ENCODE measurements at regions not wholly inside any gene's neighbourhood (a gene's known extent, or its start where the extent isn't known, plus 50 kb on each side); places are given as distances from the start of the nearest gene placed in this dataset.

GRCh38 chr17:13197586-13197985 is 179.8 kb upstream of the ELAC2 start:
- ChIA-PET CTCF (no interaction called here), POLR2A (no interaction called here)
- Mint-ChIP-seq H3K36me3 (ENCODE audit: low read depth) (no peaks in the 10 kb centered on the region), H3K27me3 (no peaks in the 10 kb centered on the region), H3K9me3 (ENCODE audit: low read depth) (peaks cover 4% of the 10 kb centered on the region), H3K27ac (no peak overlapping the region), H3K4me3 (no peak overlapping the region), H3K4me1 (no peaks in the 10 kb centered on the region)
- no peak for ATAC-seq
- no peak for DNase-seq
- intact Hi-C loops (cut with DNase I, micrococcal nuclease): loop anchor here in 1 of 2 experiments (10.0 kb wide), 1 partner anchor 57 kb away; no protein-coding TSS in a partner anchor

DNA sequence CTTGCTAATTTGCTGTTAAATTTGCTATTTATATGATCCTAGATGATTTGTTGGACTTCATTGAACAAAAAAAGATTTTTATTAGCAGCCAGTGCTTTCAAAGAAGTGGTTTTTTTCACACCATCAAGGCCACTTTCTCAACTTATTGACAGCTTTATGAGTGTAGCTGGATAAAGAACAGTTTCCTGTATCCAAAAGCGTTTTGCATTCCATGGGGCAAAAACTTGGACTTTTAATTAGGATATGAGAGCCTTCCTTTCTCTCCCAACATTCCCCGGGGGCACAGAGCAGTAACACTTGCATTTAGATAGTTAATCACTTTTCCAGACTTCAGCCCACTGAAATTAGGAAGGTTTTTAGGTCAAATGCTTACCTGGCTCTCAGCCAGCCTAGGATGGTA is 177.1 kb upstream of the ELAC2 start:
- Mint-ChIP-seq H3K4me1 (no peaks in the 10 kb centered on the region), H3K27me3 (no peaks in the 10 kb centered on the region), H3K9me3 (ENCODE audit: low read depth) (no peaks in the 10 kb centered on the region), H3K4me3 (no peak overlapping the region), H3K36me3 (ENCODE audit: low read depth) (no peaks in the 10 kb centered on the region), H3K27ac (no peak overlapping the region)
- ChIA-PET POLR2A (no interaction called here), CTCF (no interaction called here)
- DNase-seq: no peak
- intact Hi-C loops (cut with DNase I, micrococcal nuclease): loop anchor here in 1 of 2 experiments (10.0 kb wide), 1 partner anchor 60 kb away; no protein-coding TSS in a partner anchor
- no peak for ATAC-seq

DNA sequence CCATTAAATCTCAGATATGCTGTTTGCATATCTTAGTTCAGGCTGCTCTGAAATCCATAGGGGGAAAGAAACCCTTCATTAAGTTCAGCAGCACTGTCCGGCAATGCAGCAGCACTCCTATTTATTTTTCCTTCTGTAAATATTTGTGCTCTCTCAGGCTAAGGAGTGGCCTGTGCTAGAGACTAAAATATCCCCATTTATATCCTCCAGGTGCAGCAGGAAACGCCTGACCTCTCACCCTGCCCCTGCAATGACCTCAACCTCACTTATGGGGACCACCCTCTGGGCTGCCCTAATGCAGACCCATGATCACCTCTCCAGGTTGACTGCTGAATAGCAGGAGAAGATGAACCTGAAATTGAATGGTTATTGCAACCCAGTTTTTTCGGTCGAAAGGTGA is 165.0 kb upstream of the ELAC2 start:
- ATAC-seq (no peak), DNase-seq (no peak)
- Mint-ChIP-seq H3K4me3 (no peak overlapping the region), H3K36me3 (ENCODE audit: low read depth) (no peaks in the 10 kb centered on the region), H3K4me1 (no peaks in the 10 kb centered on the region), H3K9me3 (ENCODE audit: low read depth) (peaks cover 2% of the 10 kb centered on the region), H3K27me3 (no peaks in the 10 kb centered on the region), H3K27ac (no peak overlapping the region)
- CTCF ChIA-PET: no interaction called here
- intact Hi-C loops (cut with DNase I, micrococcal nuclease): no loop called here
- POLR2A ChIA-PET: no interaction called here

DNA sequence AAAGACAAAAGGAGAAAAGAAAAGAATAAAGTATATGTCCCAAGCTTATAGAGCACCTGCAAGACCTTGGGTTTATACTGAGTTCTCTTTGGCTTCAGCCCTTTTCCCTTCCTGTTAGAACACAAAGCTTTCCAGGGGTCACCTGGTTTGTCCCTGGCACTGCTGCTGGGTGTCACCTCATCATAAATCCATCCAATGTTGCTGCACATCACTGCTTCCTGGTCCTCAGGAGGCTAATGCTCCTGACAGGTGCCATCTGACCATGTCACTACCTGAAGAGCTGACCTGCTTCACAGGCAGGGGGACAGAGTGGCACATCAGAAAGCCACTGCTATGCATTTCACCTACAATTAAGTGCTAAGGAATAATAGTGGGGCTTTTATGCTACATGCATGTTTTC is 164.6 kb upstream of the ELAC2 start:
- H3K4me1 Mint-ChIP-seq: no peaks in the 10 kb centered on the region
- no peak overlapping the region for H3K4me3 Mint-ChIP-seq
- POLR2A ChIA-PET: no interaction called here
- H3K36me3 Mint-ChIP-seq (ENCODE audit: low read depth): no peaks in the 10 kb centered on the region
- H3K27me3 Mint-ChIP-seq: no peaks in the 10 kb centered on the region
- no peak overlapping the region for H3K27ac Mint-ChIP-seq
- CTCF ChIA-PET: no interaction called here
- ATAC-seq: no peak
- no peak for DNase-seq
- peaks cover 2% of the 10 kb centered on the region for H3K9me3 Mint-ChIP-seq (ENCODE audit: low read depth)
- intact Hi-C loops (cut with DNase I, micrococcal nuclease): no loop called here

DNA sequence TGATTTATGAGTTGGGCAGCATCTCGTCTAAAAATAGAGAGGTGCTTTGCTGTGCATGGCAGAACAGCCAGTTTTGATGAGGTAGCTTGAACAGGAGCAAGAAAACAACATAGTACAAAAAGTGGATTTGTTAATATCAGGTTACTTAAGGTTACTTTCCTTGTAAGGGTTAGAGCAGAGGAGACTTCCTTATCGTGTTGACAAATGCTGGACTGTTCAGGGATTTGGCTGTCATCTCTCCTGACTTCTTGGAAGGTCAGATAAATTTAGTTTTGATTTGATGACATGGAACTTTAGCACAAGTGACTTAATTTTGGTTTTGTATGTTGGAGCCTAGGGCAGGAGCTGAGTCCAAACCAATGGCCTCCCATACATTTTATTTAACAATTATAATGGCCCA is 163.9 kb upstream of the ELAC2 start:
- no peak for ATAC-seq
- POLR2A ChIA-PET: no interaction called here
- no peak for DNase-seq
- Mint-ChIP-seq H3K4me1 (no peaks in the 10 kb centered on the region), H3K36me3 (ENCODE audit: low read depth) (no peaks in the 10 kb centered on the region), H3K4me3 (no peak overlapping the region), H3K27me3 (no peaks in the 10 kb centered on the region), H3K27ac (no peak overlapping the region), H3K9me3 (ENCODE audit: low read depth) (peaks cover 2% of the 10 kb centered on the region)
- CTCF ChIA-PET: no interaction called here
- intact Hi-C loops (cut with DNase I, micrococcal nuclease): no loop called here

GRCh38 chr17:13176436-13176835 is 158.6 kb upstream of the ELAC2 start:
- Mint-ChIP-seq H3K4me3 (no peak overlapping the region), H3K36me3 (ENCODE audit: low read depth) (no peaks in the 10 kb centered on the region), H3K27me3 (no peaks in the 10 kb centered on the region), H3K4me1 (no peaks in the 10 kb centered on the region), H3K27ac (no peak overlapping the region), H3K9me3 (ENCODE audit: low read depth) (peaks cover 11% of the 10 kb centered on the region)
- ATAC-seq (no peak), DNase-seq (no peak)
- intact Hi-C loops (cut with DNase I, micrococcal nuclease): no loop called here
- ChIA-PET POLR2A (no interaction called here), CTCF (no interaction called here)

DNA sequence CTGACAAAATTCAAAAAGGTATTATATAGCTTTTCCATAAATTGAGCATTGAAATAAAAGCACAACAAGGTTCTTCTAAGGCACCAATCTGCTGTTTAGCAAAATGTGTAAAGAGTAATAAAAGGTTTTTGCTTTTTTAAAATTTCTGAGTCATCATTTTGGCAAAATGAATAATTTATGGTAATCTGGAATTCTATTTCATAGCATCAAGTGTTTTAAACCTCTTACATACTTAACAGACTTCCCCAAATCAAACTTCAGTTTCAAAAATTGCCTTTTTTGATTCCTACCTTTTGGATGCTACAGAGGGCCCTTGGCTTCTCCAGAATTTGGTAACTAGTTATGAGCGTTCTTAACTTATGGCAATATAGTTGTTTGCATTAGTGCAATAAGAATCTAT is 154.0 kb upstream of the ELAC2 start:
- no peak overlapping the region for H3K27ac Mint-ChIP-seq
- DNase-seq (no peak), ATAC-seq (no peak)
- POLR2A ChIA-PET: no interaction called here
- intact Hi-C loops (cut with DNase I, micrococcal nuclease): no loop called here
- CTCF ChIA-PET: no interaction called here
- no peaks in the 10 kb centered on the region for H3K27me3 Mint-ChIP-seq
- H3K36me3 Mint-ChIP-seq (ENCODE audit: low read depth): no peaks in the 10 kb centered on the region
- H3K4me3 Mint-ChIP-seq: no peak overlapping the region
- H3K9me3 Mint-ChIP-seq (ENCODE audit: low read depth): peaks cover 22% of the 10 kb centered on the region
- no peaks in the 10 kb centered on the region for H3K4me1 Mint-ChIP-seq

DNA sequence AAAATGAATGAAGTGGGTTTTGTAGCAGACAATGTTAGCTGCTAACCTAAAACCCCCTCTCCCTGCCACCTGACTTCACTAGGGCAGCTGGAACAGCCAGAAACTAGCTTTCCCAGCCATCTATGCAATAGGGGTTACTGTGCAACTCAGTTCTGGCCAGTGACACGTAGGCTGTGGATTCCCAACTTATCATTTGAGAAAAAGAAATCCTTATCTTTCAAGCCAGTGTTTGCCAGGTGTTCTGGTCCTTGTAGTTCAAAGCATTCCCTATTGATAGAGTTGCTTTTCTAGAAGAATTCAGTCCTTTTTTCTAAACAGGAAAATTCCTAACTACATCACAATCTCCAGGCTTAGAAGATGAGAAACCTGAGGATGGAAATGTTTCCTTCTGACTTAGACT is 144.5 kb upstream of the ELAC2 start:
- ChIA-PET CTCF (no interaction called here), POLR2A (no interaction called here)
- Mint-ChIP-seq H3K4me3 (no peak overlapping the region), H3K27ac (no peak overlapping the region), H3K36me3 (ENCODE audit: low read depth) (no peaks in the 10 kb centered on the region), H3K27me3 (peaks cover 2% of the 10 kb centered on the region), H3K4me1 (no peaks in the 10 kb centered on the region), H3K9me3 (ENCODE audit: low read depth) (peaks cover 3% of the 10 kb centered on the region)
- no peak for ATAC-seq
- intact Hi-C loops (cut with DNase I, micrococcal nuclease): loop anchor here in 1 of 2 experiments (10.0 kb wide), 1 partner anchor 58 kb away; no protein-coding TSS in a partner anchor
- DNase-seq: no peak

DNA sequence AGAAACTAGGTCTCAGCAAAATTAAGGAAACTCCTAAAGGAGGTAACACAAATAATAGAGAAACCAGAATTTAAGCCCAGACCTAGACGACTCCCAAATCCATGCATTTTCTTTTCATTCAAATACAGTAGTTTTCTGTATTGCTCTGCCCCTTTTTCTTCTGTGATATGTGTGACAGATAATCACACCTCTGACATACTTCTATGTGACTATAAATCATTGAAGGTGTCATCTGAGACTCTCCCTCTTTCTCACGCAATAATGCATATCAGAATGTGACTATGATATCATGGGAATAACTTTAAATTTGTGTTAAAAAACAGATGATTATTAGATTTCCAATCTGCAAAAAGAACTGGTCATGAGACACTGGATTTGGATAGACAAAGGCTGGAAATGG is 143.0 kb upstream of the ELAC2 start:
- intact Hi-C loops (cut with DNase I, micrococcal nuclease): loop anchor here in 1 of 2 experiments (10.0 kb wide), 1 partner anchor 56 kb away; no protein-coding TSS in a partner anchor
- DNase-seq (no peak), ATAC-seq (no peak)
- Mint-ChIP-seq H3K9me3 (ENCODE audit: low read depth) (no peaks in the 10 kb centered on the region), H3K36me3 (ENCODE audit: low read depth) (no peaks in the 10 kb centered on the region), H3K27me3 (no peaks in the 10 kb centered on the region), H3K4me1 (no peaks in the 10 kb centered on the region), H3K27ac (no peak overlapping the region), H3K4me3 (no peak overlapping the region)
- POLR2A ChIA-PET: no interaction called here
- CTCF ChIA-PET: no interaction called here

DNA sequence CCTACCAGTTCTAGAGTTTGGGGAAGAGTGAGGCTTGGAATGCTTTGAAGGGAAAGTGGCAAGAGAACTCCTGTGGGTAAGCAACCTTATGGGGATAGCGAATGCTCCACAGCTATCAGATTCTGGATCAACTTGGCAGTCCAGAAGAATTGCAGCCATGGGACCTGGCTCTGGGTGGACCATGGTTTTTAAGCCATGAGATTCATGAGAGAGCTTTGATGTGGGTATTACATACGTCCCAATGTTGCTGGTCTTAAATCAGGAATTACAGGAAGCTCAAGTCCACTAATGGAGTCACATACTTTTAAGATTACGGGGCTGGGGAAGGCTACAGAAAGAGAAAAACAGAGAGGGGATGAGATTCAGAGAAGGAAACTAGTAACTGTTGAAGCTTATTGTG is 142.5 kb upstream of the ELAC2 start:
- Mint-ChIP-seq H3K9me3 (ENCODE audit: low read depth) (no peaks in the 10 kb centered on the region), H3K4me3 (no peak overlapping the region), H3K27me3 (no peaks in the 10 kb centered on the region), H3K27ac (no peak overlapping the region), H3K4me1 (no peaks in the 10 kb centered on the region), H3K36me3 (ENCODE audit: low read depth) (no peaks in the 10 kb centered on the region)
- DNase-seq (no peak), ATAC-seq (no peak)
- POLR2A ChIA-PET: no interaction called here
- intact Hi-C loops (cut with DNase I, micrococcal nuclease): loop anchor here in 1 of 2 experiments (10.0 kb wide), 1 partner anchor 55 kb away; no protein-coding TSS in a partner anchor
- CTCF ChIA-PET: no interaction called here

GRCh38 chr17:13158494-13159240 is 140.8 kb upstream of the ELAC2 start:
- Mint-ChIP-seq H3K36me3 (ENCODE audit: low read depth) (no peaks in the 10 kb centered on the region), H3K4me1 (no peaks in the 10 kb centered on the region), H3K4me3 (no peak overlapping the region), H3K27me3 (no peaks in the 10 kb centered on the region), H3K9me3 (ENCODE audit: low read depth) (no peaks in the 10 kb centered on the region), H3K27ac (no peak overlapping the region)
- CTCF ChIA-PET: no interaction called here
- intact Hi-C loops (cut with DNase I, micrococcal nuclease): no loop called here
- POLR2A ChIA-PET: no interaction called here
- ATAC-seq (no peak), DNase-seq (no peak)

- no peaks in the 10 kb centered on the region for H3K36me3 Mint-ChIP-seq (ENCODE audit: low read depth)
- intact Hi-C loops (cut with DNase I, micrococcal nuclease): no loop called here
- DNase-seq (no peak), ATAC-seq (no peak)
- ChIA-PET CTCF (no interaction called here), POLR2A (no interaction called here)
- no peaks in the 10 kb centered on the region for H3K9me3 Mint-ChIP-seq (ENCODE audit: low read depth)
- no peak overlapping the region for H3K4me3 Mint-ChIP-seq
- no peaks in the 10 kb centered on the region for H3K4me1 Mint-ChIP-seq
- H3K27ac Mint-ChIP-seq: no peak overlapping the region
- no peaks in the 10 kb centered on the region for H3K27me3 Mint-ChIP-seq
Observed at GRCh38 chr17:13157656-13158055, 139.8 kb upstream of the ELAC2 start.
